ENCODE measurements at regions not wholly inside any gene's neighbourhood (a gene's known extent, or its start where the extent isn't known, plus 50 kb on each side); places are given as distances from the start of the nearest gene placed in this dataset.

DNA sequence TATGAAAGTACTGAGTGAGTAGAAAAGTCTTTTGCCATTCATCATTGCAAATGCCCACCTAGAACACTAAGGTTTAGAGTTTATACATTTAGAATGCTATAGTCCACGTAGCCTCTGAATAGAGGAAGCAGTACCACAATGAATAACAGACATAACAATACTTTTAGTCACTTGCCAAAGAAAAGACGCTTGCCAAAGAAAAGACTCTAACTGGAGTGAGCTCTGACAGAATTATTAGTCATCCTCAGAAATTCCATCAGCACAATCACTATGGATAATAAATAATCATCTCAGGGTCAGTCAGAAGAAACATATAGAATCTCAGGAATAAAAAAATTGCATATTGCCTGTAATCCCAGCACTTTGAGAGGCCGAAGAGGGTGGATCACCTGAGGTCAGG, 168.5 kb upstream of the TARS1 start:
- POLR2A ChIA-PET = no interaction called here
- H3K79me2 ChIP-seq (ENCODE audit: control insufficient read depth, insufficient read depth, low read length) = no peaks in the 10 kb centered on the region
- peak; percentile 93 for FAIRE-seq
- no peaks in the 10 kb centered on the region for H3K27me3 ChIP-seq (ENCODE audit: control insufficient read depth in 2 of 2, insufficient read depth in 2 of 2, low read length in 2 of 2)
- H3K4me2 ChIP-seq (ENCODE audit: insufficient read depth, low read length) = peak overlapping the region; percentile 87
- dilution Hi-C loops (cut with MboI; ENCODE audit: extremely low pct_ligation_motif_present, low sequenced_read_pairs) = no loop called here
- no peaks in the 10 kb centered on the region for H3K9me3 ChIP-seq (replicated peaks; ENCODE audit: control insufficient read depth, insufficient read depth, low read length)
- DNase-seq (ENCODE audit: low read depth, low spot score) = peak; percentile 94
- H3K4me1 ChIP-seq (ENCODE audit: control insufficient read depth, extremely low read depth, insufficient read depth, low read length) = peaks cover 38% of the 10 kb centered on the region
- intact Hi-C loops (cut with micrococcal nuclease) = loop anchor here (1.0 to 2.0 kb wide), 6 partner anchors 30 to 169 kb away; partner anchors contain the start of gene TARS1
- TF ChIP-seq GATA2 (IDR thresholded peaks at IDR 0.05; ENCODE audit: insufficient read depth, insufficient read length, low read depth, low read length) (no peak), FOS (IDR thresholded peaks at IDR 0.05; ENCODE audit: borderline replicate concordance, insufficient read depth, low read length) (peak; percentile 91), JUN (IDR thresholded peaks at IDR 0.05; ENCODE audit: borderline replicate concordance, insufficient read depth, insufficient read length, low read depth) (peak; percentile 95), EZH2 (IDR thresholded peaks at IDR 0.05; ENCODE audit: borderline replicate concordance, low read depth, low read length, severe bottlenecking) (no peak)
- CTCF ChIA-PET = interaction anchor here (0.9 to 2.3 kb wide), 7 partner anchors 10 to 565 kb away, joined by 3 to 5 read pairs (median 3); no protein-coding TSS in a partner anchor
- no peaks in the 10 kb centered on the region for H4K20me1 ChIP-seq (replicated peaks; ENCODE audit: control insufficient read depth, extremely low read depth, insufficient read depth, low read length)
- no peaks in the 10 kb centered on the region for H3K9me1 ChIP-seq (replicated peaks; ENCODE audit: control insufficient read depth, extremely low read depth, insufficient read depth, low read length)
- H3K4me3 ChIP-seq (replicated peaks in 1 of 3; ENCODE audit: insufficient read depth in 1 of 3, low read depth in 1 of 3, low read length in 3 of 3) = peak overlapping the region in 1 of 3 experiments; percentile 31
- no peaks in the 10 kb centered on the region for H3K36me3 ChIP-seq (ENCODE audit: control insufficient read depth in 2 of 2, extremely low read depth in 1 of 2, insufficient read depth in 2 of 2, low read length in 2 of 2)
- peak overlapping the region; percentile 72 for H3K9ac ChIP-seq (replicated peaks; ENCODE audit: extremely low read depth, insufficient read depth, low read length)
- H3K27ac ChIP-seq (ENCODE audit: insufficient read depth, low read depth, low read length) = peak overlapping the region; percentile 90
- no peak overlapping the region for H2AFZ ChIP-seq (ENCODE audit: low read depth, low read length)
- no TSS peak for BruUV-seq (replicated peaks)

DNA sequence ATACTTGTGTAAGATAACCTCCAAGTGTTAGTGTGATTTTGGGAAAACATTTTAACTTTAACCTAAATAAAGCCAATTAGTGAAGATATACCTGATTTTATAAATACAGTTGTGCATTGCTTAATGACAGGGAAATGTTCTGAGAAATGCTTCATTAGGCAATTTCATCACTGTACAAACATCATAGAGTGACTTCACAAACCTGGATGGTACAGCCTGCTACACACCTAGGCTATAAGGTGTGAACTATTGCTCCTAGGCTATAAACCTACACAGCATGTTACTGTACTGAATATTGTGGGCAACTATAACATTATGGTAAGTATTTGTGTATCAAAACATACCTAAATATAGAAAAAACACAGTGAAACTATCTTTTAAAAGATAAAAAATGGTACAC, 166.8 kb upstream of the TARS1 start:
- no peak overlapping the region for H3K27ac ChIP-seq (ENCODE audit: insufficient read depth, low read depth, low read length)
- H3K4me1 ChIP-seq (ENCODE audit: control insufficient read depth, extremely low read depth, insufficient read depth, low read length) = peaks cover 39% of the 10 kb centered on the region
- no peak for DNase-seq (ENCODE audit: low read depth, low spot score)
- H4K20me1 ChIP-seq (replicated peaks; ENCODE audit: control insufficient read depth, extremely low read depth, insufficient read depth, low read length) = no peaks in the 10 kb centered on the region
- no peak for FAIRE-seq
- TF ChIP-seq, protein P1, sequence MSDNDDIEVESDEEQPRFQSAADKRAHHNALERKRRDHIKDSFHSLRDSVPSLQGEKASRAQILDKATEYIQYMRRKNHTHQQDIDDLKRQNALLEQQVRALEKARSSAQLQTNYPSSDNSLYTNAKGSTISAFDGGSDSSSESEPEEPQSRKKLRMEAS (IDR thresholded peaks at IDR 0.05; ENCODE audit: insufficient read depth, insufficient read length) = no peak
- no peak for TF ChIP-seq GATA2 (IDR thresholded peaks at IDR 0.05; ENCODE audit: insufficient read depth, insufficient read length, low read depth, low read length)
- TF ChIP-seq POLR2AphosphoS5 (IDR thresholded peaks at IDR 0.05; ENCODE audit: insufficient read depth, low read depth, low read length) = no peak
- TF ChIP-seq JUN (IDR thresholded peaks at IDR 0.05; ENCODE audit: borderline replicate concordance, insufficient read depth, insufficient read length, low read depth) = no peak
- no peak for TF ChIP-seq MYC (IDR thresholded peaks at IDR 0.05; ENCODE audit: low read depth, low read length)
- TF ChIP-seq FOS (IDR thresholded peaks at IDR 0.05; ENCODE audit: borderline replicate concordance, insufficient read depth, low read length) = no peak
- no peak for TF ChIP-seq POLR2A (IDR thresholded peaks at IDR 0.05; ENCODE audit: low read depth, low read length)
- TF ChIP-seq, protein P2, sequence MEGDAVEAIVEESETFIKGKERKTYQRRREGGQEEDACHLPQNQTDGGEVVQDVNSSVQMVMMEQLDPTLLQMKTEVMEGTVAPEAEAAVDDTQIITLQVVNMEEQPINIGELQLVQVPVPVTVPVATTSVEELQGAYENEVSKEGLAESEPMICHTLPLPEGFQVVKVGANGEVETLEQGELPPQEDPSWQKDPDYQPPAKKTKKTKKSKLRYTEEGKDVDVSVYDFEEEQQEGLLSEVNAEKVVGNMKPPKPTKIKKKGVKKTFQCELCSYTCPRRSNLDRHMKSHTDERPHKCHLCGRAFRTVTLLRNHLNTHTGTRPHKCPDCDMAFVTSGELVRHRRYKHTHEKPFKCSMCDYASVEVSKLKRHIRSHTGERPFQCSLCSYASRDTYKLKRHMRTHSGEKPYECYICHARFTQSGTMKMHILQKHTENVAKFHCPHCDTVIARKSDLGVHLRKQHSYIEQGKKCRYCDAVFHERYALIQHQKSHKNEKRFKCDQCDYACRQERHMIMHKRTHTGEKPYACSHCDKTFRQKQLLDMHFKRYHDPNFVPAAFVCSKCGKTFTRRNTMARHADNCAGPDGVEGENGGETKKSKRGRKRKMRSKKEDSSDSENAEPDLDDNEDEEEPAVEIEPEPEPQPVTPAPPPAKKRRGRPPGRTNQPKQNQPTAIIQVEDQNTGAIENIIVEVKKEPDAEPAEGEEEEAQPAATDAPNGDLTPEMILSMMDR (IDR thresholded peaks at IDR 0.05; ENCODE audit: extremely low read depth in 1 of 2, insufficient read depth in 1 of 2, low read depth in 1 of 2, low read length in 2 of 2) = no peak
- TF ChIP-seq EZH2 (IDR thresholded peaks at IDR 0.05; ENCODE audit: borderline replicate concordance, low read depth, low read length, severe bottlenecking) = no peak
- H3K27me3 ChIP-seq (ENCODE audit: control insufficient read depth in 2 of 2, insufficient read depth in 2 of 2, low read length in 2 of 2) = no peaks in the 10 kb centered on the region
- no peaks in the 10 kb centered on the region for H3K79me2 ChIP-seq (ENCODE audit: control insufficient read depth, insufficient read depth, low read length)
- no peaks in the 10 kb centered on the region for H3K9me1 ChIP-seq (replicated peaks; ENCODE audit: control insufficient read depth, extremely low read depth, insufficient read depth, low read length)
- POLR2A ChIA-PET = no interaction called here
- CTCF ChIA-PET = no interaction called here
- no TSS peak for BruUV-seq (replicated peaks)
- H3K36me3 ChIP-seq (ENCODE audit: control insufficient read depth in 2 of 2, extremely low read depth in 1 of 2, insufficient read depth in 2 of 2, low read length in 2 of 2) = no peaks in the 10 kb centered on the region
- no peaks in the 10 kb centered on the region for H3K9me3 ChIP-seq (replicated peaks; ENCODE audit: control insufficient read depth, insufficient read depth, low read length)
- no peak overlapping the region for H3K4me2 ChIP-seq (ENCODE audit: insufficient read depth, low read length)
- no peak overlapping the region for H3K9ac ChIP-seq (replicated peaks; ENCODE audit: extremely low read depth, insufficient read depth, low read length)
- intact Hi-C loops (cut with micrococcal nuclease) = loop anchor here (2.0 kb wide), 1 partner anchor 167 kb away; the partner anchor contains the start of gene TARS1
- no peak overlapping the region for H3K4me3 ChIP-seq (replicated peaks in 1 of 3; ENCODE audit: insufficient read depth in 1 of 3, low read depth in 1 of 3, low read length in 3 of 3)
- dilution Hi-C loops (cut with MboI; ENCODE audit: extremely low pct_ligation_motif_present, low sequenced_read_pairs) = no loop called here
- H2AFZ ChIP-seq (ENCODE audit: low read depth, low read length) = no peak overlapping the region

Data from endothelial cell of umbilical vein (primary cell).